Peyer's patch (tissue), 4 donors: ENCODE measurements at regions not wholly inside any gene's neighbourhood (a gene's known extent, or its start where the extent isn't known, plus 50 kb on each side); places are given as distances from the start of the nearest gene placed in this dataset.

Experiments
- DNase-seq, 3 donors: peaks; one replicate each; pipeline ENCODE4 v3.0.0-alpha.2; 2017 to 2019
- H3K27ac ChIP-seq, 4 donors: fragments of 200-600 bp; sonication (generic); one replicate each; pipeline ENCODE4 v1.5.1; 2016 to 2019
- H3K27me3 ChIP-seq, 2 donors: fragments of 200-600 bp; sonication (generic); one replicate each; pipeline ENCODE4 v1.5.1; 2019
- H3K36me3 ChIP-seq, 3 donors: fragments of 200-600 bp; sonication (generic); one replicate each; pipeline ENCODE4 v1.5.1; 2016 to 2019
- H3K4me1 ChIP-seq, 4 donors: fragments of 200-600 bp; sonication (generic); one replicate each; pipeline ENCODE4 v1.5.1; 2016 to 2019
- H3K4me3 ChIP-seq, 4 donors: fragments of 200-600 bp; sonication (generic); 1 replicate in 3 of 4; 2 replicates in 1 of 4; pipeline ENCODE4 v1.5.1; 2016 to 2019; ENCODE audit warnings: mild to moderate bottlenecking in 1 of 4
- H3K9me3 ChIP-seq, 4 donors: fragments of 200-600 bp; sonication (generic); one replicate each; pipeline ENCODE4 v1.5.1; 2016 to 2019; ENCODE audit warnings: mild to moderate bottlenecking in 1 of 4
- POLR2A ChIP-seq, 2 donors: fragments of 450-650 bp; IDR thresholded peaks; one replicate each; pipeline ENCODE4 v1.5.1; 2017; ENCODE audit warnings: antibody characterized with exemption in 2 of 2, mild to moderate bottlenecking in 2 of 2, moderate library complexity in 2 of 2
- TF ChIP-seq, protein P1 (sequence below), 6 experiments: fragments of 450-650 bp in 4 of 6; fragments of 200-600 bp in 2 of 6; sonication (generic) in 1 of 6; IDR thresholded peaks; one replicate each; pipeline ENCODE4 v1.5.1; 2017 to 2019; ENCODE audit warnings: antibody characterized with exemption in 6 of 6, mild to moderate bottlenecking in 3 of 6, moderate library complexity in 1 of 6

DNA sequence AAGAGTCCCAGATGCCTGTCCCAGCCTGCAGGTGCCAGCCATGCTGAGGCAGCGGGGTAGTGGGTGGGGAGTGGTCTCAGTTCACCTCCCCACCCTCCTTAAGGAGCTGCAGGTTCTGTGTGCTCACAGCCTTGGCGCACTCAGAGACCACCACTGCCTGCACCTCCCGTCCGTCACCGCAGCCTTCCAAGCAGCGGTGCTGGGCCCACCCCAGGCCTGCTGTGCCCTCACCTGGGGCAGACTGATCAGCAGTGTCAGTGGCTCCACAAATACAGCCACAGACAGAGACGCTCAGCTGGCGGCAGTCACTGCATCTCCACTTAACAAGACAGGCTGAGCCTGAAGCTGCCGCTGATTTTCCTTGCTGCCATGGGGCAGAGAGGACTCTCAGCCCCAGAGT lies 120.2 kb downstream of the RFLNA start:
- Histone ChIP-seq H3K27ac (no peak overlapping the region), H3K36me3 (peaks cover 0 to 31% (median 0%) of the 10 kb centered on the region in 3 donors), H3K4me1 (peaks cover 0 to 31% (median 0%) of the 10 kb centered on the region in 4 donors), H3K4me3 (no peak overlapping the region), H3K27me3 (no peaks in the 10 kb centered on the region), H3K9me3 (no peaks in the 10 kb centered on the region)
- no peak for DNase-seq
- TF ChIP-seq, protein P1, sequence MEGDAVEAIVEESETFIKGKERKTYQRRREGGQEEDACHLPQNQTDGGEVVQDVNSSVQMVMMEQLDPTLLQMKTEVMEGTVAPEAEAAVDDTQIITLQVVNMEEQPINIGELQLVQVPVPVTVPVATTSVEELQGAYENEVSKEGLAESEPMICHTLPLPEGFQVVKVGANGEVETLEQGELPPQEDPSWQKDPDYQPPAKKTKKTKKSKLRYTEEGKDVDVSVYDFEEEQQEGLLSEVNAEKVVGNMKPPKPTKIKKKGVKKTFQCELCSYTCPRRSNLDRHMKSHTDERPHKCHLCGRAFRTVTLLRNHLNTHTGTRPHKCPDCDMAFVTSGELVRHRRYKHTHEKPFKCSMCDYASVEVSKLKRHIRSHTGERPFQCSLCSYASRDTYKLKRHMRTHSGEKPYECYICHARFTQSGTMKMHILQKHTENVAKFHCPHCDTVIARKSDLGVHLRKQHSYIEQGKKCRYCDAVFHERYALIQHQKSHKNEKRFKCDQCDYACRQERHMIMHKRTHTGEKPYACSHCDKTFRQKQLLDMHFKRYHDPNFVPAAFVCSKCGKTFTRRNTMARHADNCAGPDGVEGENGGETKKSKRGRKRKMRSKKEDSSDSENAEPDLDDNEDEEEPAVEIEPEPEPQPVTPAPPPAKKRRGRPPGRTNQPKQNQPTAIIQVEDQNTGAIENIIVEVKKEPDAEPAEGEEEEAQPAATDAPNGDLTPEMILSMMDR (IDR thresholded peaks at IDR 0.05) = no peak
- TF ChIP-seq POLR2A (IDR thresholded peaks at IDR 0.05) = no peak

DNA sequence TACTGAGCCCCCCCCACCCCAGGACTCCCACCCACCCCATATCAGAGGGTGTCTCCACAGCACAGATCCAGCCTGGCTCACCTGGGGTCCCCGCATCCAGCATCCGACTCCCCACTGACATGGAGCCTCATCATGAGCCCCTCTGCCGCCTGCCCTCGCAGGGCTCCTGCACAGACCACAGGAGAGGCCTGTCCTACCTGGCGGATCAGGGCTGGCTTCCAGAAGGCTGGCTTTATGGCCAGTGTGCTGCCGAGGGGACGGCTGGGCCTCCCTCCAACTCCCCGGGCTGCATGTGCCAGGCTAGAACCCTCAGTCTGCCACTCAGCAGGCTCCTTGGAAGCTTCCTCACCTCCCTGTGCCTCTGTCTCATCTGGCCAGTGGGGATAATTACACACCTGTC lies 119.0 kb downstream of the RFLNA start:
- Histone ChIP-seq H3K27me3 (no peaks in the 10 kb centered on the region), H3K27ac (peak overlapping the region in 2 of 4 donors; percentile 25 to 43), H3K4me3 (no peak overlapping the region), H3K4me1 (peaks cover 0 to 42% (median 0%) of the 10 kb centered on the region in 4 donors), H3K9me3 (no peaks in the 10 kb centered on the region), H3K36me3 (peaks cover 0 to 27% (median 0%) of the 10 kb centered on the region in 3 donors)
- DNase-seq = no peak
- TF ChIP-seq, protein P1 (IDR thresholded peaks at IDR 0.05) = no peak
- TF ChIP-seq POLR2A (IDR thresholded peaks at IDR 0.05) = no peak

DNA sequence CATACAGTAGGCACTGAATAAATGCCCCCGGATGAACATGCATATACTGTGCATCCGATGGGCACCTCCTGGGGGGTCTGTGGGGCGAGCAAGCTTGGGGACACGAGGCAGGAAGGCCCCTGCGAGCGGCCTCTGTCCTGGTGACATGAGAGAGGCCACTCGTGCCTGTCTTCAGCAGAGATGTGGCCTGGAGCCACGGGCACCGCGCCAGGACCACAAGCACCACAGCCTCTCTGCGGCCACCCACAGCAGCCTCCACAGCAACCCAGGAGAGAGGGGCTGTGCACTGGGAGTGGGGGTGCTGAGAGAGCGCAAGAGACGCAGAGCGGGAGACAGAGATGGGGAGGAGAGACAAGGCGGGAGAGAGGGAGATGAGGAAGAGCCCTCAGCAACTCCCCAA lies 118.5 kb downstream of the RFLNA start:
- TF ChIP-seq, protein P1 (IDR thresholded peaks at IDR 0.05) = no peak
- no peak for TF ChIP-seq POLR2A (IDR thresholded peaks at IDR 0.05)
- no peaks in the 10 kb centered on the region for H3K27me3 ChIP-seq
- no peak overlapping the region for H3K4me3 ChIP-seq
- H3K4me1 ChIP-seq = peaks cover 0 to 43% (median 0%) of the 10 kb centered on the region in 4 donors
- peak overlapping the region in 3 of 4 donors; percentile 25 to 52 (median 43) for H3K27ac ChIP-seq
- no peaks in the 10 kb centered on the region for H3K9me3 ChIP-seq
- no peak for DNase-seq
- peaks cover 0 to 27% (median 0%) of the 10 kb centered on the region in 3 donors for H3K36me3 ChIP-seq

DNA sequence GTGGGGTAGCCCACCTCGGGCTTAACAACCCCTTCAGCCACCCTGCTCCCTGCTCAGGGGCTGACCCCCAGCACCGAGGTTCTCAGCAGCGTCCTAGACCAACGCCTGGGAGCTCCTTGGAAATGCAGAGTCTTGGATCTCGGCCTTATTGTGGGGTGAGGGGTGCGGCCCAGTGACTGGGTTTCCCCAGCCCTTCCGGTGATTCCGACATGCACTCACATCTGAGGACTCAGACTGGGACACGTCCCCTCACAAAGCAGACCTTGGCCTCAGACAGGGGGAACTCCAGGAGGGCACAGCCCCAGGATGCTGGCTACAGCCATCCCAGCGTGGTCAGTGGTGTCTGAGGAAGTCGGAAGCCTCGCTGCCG lies 117.7 kb downstream of the RFLNA start:
- H3K27ac ChIP-seq = peak overlapping the region in 3 of 4 donors; percentile 25 to 73 (median 52)
- TF ChIP-seq, protein P1 (IDR thresholded peaks at IDR 0.05) = no peak
- TF ChIP-seq POLR2A (IDR thresholded peaks at IDR 0.05) = no peak
- H3K27me3 ChIP-seq = no peaks in the 10 kb centered on the region
- no peaks in the 10 kb centered on the region for H3K9me3 ChIP-seq
- peaks cover 0 to 30% (median 0%) of the 10 kb centered on the region in 3 donors for H3K36me3 ChIP-seq
- DNase-seq = no peak
- H3K4me3 ChIP-seq = no peak overlapping the region
- H3K4me1 ChIP-seq = peaks cover 0 to 43% (median 0%) of the 10 kb centered on the region in 4 donors

DNA sequence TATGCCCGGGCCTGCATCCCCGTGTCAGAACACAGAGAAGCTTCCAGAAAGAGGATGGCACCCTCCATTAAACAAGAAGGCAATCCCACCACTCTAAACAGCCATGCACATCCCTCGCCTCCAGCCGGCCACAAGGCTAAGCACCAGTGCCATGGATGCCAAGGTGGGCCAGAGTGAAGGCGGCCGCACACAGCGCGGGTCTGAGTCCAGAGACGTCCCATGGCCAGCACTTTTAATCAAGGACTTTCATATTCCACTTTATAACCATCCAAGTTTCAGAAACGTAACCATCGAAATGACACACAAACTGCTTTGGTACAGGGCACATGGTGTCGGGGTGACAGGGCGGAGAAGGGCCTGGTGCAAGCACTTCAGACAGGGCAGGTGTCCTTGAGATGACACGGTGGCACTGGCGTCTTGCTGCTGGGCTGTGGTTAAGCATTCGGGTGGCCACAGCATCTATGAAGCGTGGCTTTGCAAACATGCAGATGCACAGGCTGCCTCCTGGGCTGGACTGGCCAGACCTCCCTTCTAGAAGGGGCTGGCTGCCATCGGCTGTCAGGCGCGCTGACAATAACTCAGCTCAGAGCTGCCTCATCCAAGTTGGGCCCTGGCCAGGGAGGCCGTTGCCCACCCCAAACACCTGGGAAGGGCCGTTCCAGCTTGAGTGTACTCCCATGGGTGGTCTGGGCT lies 117.2 kb downstream of the RFLNA start:
- no peak for TF ChIP-seq POLR2A (IDR thresholded peaks at IDR 0.05)
- TF ChIP-seq, protein P1 (IDR thresholded peaks at IDR 0.05) = no peak
- Histone ChIP-seq H3K27me3 (no peaks in the 10 kb centered on the region), H3K4me3 (no peak overlapping the region), H3K27ac (peak overlapping the region in 3 of 4 donors; percentile 35 to 73 (median 52)), H3K4me1 (peaks cover 0 to 43% (median 0%) of the 10 kb centered on the region in 4 donors), H3K9me3 (no peaks in the 10 kb centered on the region), H3K36me3 (peaks cover 0 to 30% (median 0%) of the 10 kb centered on the region in 3 donors)
- DNase-seq = no peak
